SU-DHL-6 (cell line): ENCODE measurements at regions not wholly inside any gene's neighbourhood (a gene's known extent, or its start where the extent isn't known, plus 50 kb on each side); places are given as distances from the start of the nearest gene placed in this dataset.

Source experiments
- CTCF ChIP-seq: fragments of 200-600 bp; sonication (generic); IDR thresholded peaks from one replicate; pipeline ENCODE4 v1.5.1; 2017; ENCODE audit warnings: antibody characterized with exemption, mild to moderate bottlenecking, low read length, moderate library complexity; ENCODE audit not compliant: insufficient read depth, poor library complexity, severe bottlenecking
- EZH2phosphoT487 ChIP-seq: fragments of 200-600 bp; sonication (generic), shearing (Covaris generic); conservative IDR thresholded peaks from 2 replicates; pipeline ENCODE4 v1.6.1; 2018; ENCODE audit warnings: mild to moderate bottlenecking, antibody characterized with exemption, low read length, moderate library complexity, mixed read lengths

GRCh38 chr1:88039240-88039639 lies 644.8 kb upstream of the PKN2 start:
- TF ChIP-seq CTCF (no peak), EZH2phosphoT487 (no peak)
